ENCODE measurements at regions not wholly inside any gene's neighbourhood (a gene's known extent, or its start where the extent isn't known, plus 50 kb on each side); places are given as distances from the start of the nearest gene placed in this dataset.

DNA sequence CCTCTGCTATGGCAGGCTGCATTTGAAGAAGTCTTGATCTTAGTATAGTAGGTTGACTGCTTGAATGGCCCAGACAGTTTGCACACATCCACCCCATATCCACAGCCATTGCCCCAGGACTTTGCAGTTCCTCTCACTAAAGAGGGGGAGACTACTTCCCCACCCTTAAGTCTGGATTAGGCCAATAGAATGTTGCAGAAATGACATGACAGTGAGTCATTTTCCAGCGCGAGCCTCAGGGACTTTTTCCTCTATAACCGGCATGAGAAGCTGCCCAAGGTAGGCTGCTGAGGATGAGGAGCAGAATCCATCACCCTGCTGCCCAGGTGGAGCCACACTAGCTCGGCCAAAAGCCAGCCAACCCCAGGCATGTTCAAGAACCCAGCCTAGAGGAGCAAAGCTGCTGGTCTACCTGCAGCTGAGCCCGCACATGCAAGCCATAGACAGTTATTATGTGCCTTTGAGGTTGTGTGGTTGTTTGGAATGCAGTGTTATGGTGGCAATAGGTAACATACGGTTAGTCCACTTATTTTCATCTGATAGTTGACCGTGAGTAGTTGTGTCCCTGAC is 113.9 kb downstream of the TLE3 start:
- TF ChIP-seq, protein P1, sequence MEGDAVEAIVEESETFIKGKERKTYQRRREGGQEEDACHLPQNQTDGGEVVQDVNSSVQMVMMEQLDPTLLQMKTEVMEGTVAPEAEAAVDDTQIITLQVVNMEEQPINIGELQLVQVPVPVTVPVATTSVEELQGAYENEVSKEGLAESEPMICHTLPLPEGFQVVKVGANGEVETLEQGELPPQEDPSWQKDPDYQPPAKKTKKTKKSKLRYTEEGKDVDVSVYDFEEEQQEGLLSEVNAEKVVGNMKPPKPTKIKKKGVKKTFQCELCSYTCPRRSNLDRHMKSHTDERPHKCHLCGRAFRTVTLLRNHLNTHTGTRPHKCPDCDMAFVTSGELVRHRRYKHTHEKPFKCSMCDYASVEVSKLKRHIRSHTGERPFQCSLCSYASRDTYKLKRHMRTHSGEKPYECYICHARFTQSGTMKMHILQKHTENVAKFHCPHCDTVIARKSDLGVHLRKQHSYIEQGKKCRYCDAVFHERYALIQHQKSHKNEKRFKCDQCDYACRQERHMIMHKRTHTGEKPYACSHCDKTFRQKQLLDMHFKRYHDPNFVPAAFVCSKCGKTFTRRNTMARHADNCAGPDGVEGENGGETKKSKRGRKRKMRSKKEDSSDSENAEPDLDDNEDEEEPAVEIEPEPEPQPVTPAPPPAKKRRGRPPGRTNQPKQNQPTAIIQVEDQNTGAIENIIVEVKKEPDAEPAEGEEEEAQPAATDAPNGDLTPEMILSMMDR (IDR thresholded peaks at IDR 0.05; ENCODE audit: low read depth, low read length, poor library complexity, severe bottlenecking): no peak
- TF ChIP-seq EZH2phosphoT487 (IDR thresholded peaks at IDR 0.05; ENCODE audit: borderline replicate concordance, low read length): no peak

Data from DOHH2 (cell line).